HCT116 (cell line): ENCODE measurements at regions not wholly inside any gene's neighbourhood (a gene's known extent, or its start where the extent isn't known, plus 50 kb on each side); places are given as distances from the start of the nearest gene placed in this dataset.

Experiments used
- ATAC-seq: fragments of 200-7000 bp; cut with Tn5 transposase; 2 replicates; pipeline ENCODE4 v1.9.1; 2020; ENCODE audit warnings: mild to moderate bottlenecking, moderate library complexity
- BruUV-seq: library from RNA; stranded (reverse); fragments of 400-500 nt; replicated peaks from 2 replicates; lab custom pipeline; 2021; lab: Mats Ljungman, UMichigan
- CTCF ChIA-PET: fragments of 300-600 bp; sonication (Branson Sonifier 250); formaldehyde crosslinking; loops from one replicate; lab custom pipeline; 2021; ENCODE audit warnings: antibody characterized with exemption; lab: Charles Lee
- POLR2A ChIA-PET: fragments of 300-600, 350-600 bp; sonication (Branson Sonifier 250); formaldehyde crosslinking; loops from one replicate; lab custom pipeline; 2021; ENCODE audit warnings: antibody characterized with exemption; lab: Charles Lee
- RAD21 ChIA-PET, 2 experiments: fragments of 300-600 bp; sonication (Branson Sonifier 250); formaldehyde crosslinking; loops; one replicate each; lab custom pipeline; 2023; ENCODE audit warnings: low total read pairs in 2 of 2; ENCODE audit not compliant: uncharacterized antibody in 2 of 2, unreplicated experiment in 2 of 2, low non-redundant PET in 1 of 2; lab: Charles Lee
- DNase-seq: peaks from one replicate; pipeline ENCODE4 v3.0.0-alpha.2; 2010; ENCODE audit warnings: low read depth, low spot score
- H2AFZ ChIP-seq: fragments of 200-600 bp; shearing (Covaris generic), sonication (generic); 2 replicates; pipeline ENCODE4 v1.6.1; 2017; ENCODE audit warnings: low read depth, mixed run types, mixed read lengths, antibody characterized with exemption, low read length; ENCODE audit not compliant: poor library complexity, severe bottlenecking
- H3K27ac ChIP-seq: 2 replicates; pipeline ENCODE4 v1.5.1; 2012; ENCODE audit warnings: low read depth, low read length
- H3K27me3 ChIP-seq: fragments of 200-600 bp; sonication (generic); 2 replicates; pipeline ENCODE4 v1.6.1; 2016; ENCODE audit warnings: mixed run types, low read length, mixed read lengths; ENCODE audit not compliant: insufficient read depth
- H3K36me3 ChIP-seq, 2 experiments: fragments of 200-500 bp in 1 of 2; fragments of 200-600 bp in 1 of 2; sonication (Bioruptor generic) in 1 of 2; sonication (generic) in 1 of 2; 2 replicates each; pipeline versions ENCODE4 v1.5.1 to v1.6.1; 2014 to 2016; ENCODE audit warnings: low read length in 2 of 2, inconsistent platforms in 1 of 2, mixed read lengths in 1 of 2, mixed run types in 1 of 2; ENCODE audit not compliant: insufficient read depth in 2 of 2, control insufficient read depth in 1 of 2
- H3K4me1 ChIP-seq, 2 experiments: fragments of 200-600 bp in 1 of 2; sonication (generic) in 1 of 2; 2 replicates each; pipeline versions ENCODE4 v1.5.1 to v1.6.1; 2012 to 2017; ENCODE audit warnings: low read length in 2 of 2, inconsistent platforms in 1 of 2, mild to moderate bottlenecking in 1 of 2, mixed read lengths in 1 of 2, mixed run types in 1 of 2, moderate library complexity in 1 of 2; ENCODE audit not compliant: insufficient read depth in 2 of 2, control insufficient read depth in 1 of 2
- H3K4me2 ChIP-seq: fragments of 200-600 bp; sonication (generic); 2 replicates; pipeline ENCODE4 v1.6.1; 2017; ENCODE audit warnings: mixed run types, low read length, mixed read lengths
- H3K4me3 ChIP-seq, 2 experiments: fragments of 200-600 bp in 1 of 2; sonication (generic) in 1 of 2; replicated peaks in 1 of 2; 2 replicates each; pipeline ENCODE4 v1.5.1; 2011 to 2016; ENCODE audit warnings: low read length in 2 of 2, control low read depth in 1 of 2, low read depth in 1 of 2, mild to moderate bottlenecking in 1 of 2, mixed read lengths in 1 of 2, mixed run types in 1 of 2
- H3K79me2 ChIP-seq: fragments of 200-600 bp; sonication (generic); 2 replicates; pipeline ENCODE4 v1.6.1; 2017; ENCODE audit warnings: mild to moderate bottlenecking, mixed run types, low read length, moderate library complexity, mixed read lengths; ENCODE audit not compliant: insufficient read depth
- H3K9ac ChIP-seq: fragments of 200-600 bp; sonication (generic); 2 replicates; pipeline ENCODE4 v1.6.1; 2016; ENCODE audit warnings: low read length, mixed read lengths
- H3K9me2 ChIP-seq: fragments of 200-600 bp; sonication (generic), shearing (Covaris generic); 2 replicates; pipeline ENCODE4 v1.6.1; 2017; ENCODE audit warnings: mixed run types, mild to moderate bottlenecking, moderate library complexity; ENCODE audit not compliant: insufficient read depth
- H3K9me3 ChIP-seq, 2 experiments: fragments of 200-500 bp in 1 of 2; fragments of 200-600 bp in 1 of 2; sonication (Bioruptor generic) in 1 of 2; sonication (generic) in 1 of 2; 2 replicates each; pipeline ENCODE4 v1.6.1; 2014 to 2017; ENCODE audit warnings: low read length in 2 of 2, mixed read lengths in 2 of 2, inconsistent platforms in 1 of 2, low read depth in 1 of 2, mild to moderate bottlenecking in 1 of 2, mixed run types in 1 of 2, moderate library complexity in 1 of 2; ENCODE audit not compliant: control insufficient read depth in 1 of 2, insufficient read depth in 1 of 2
- H4K20me1 ChIP-seq: fragments of 200-600 bp; sonication (generic), shearing (Covaris generic); 2 replicates; pipeline ENCODE4 v1.6.1; 2017; ENCODE audit warnings: mixed run types, mild to moderate bottlenecking, moderate library complexity; ENCODE audit not compliant: insufficient read depth
- ATF3 ChIP-seq: IDR thresholded peaks from 2 replicates; pipeline ENCODE4 v1.6.1; 2012
- CBX3 ChIP-seq: IDR thresholded peaks from 2 replicates; pipeline ENCODE4 v1.6.1; 2012; ENCODE audit warnings: low read depth
- CEBPB ChIP-seq: IDR thresholded peaks from 2 replicates; pipeline ENCODE4 v1.6.1; 2012; ENCODE audit warnings: low read depth
- CTCF ChIP-seq, 3 experiments: fragments of 200-600 bp in 1 of 3; sonication (generic) in 1 of 3; IDR thresholded peaks in 2 of 3; conservative IDR thresholded peaks in 1 of 3; 2 replicates each; pipeline ENCODE4 v1.5.1; 2012 to 2017; ENCODE audit warnings: low read depth in 2 of 3, low read length in 2 of 3, antibody characterized with exemption in 1 of 3, borderline replicate concordance in 1 of 3, control low read depth in 1 of 3, mild to moderate bottlenecking in 1 of 3, mixed read lengths in 1 of 3, mixed run types in 1 of 3, moderate library complexity in 1 of 3; ENCODE audit not compliant: insufficient read depth in 1 of 3
- EGR1 ChIP-seq: IDR thresholded peaks from 2 replicates; pipeline ENCODE4 v1.6.1; 2012; ENCODE audit warnings: low read depth
- ELF1 ChIP-seq: IDR thresholded peaks from 2 replicates; pipeline ENCODE4 v1.6.1; 2012; ENCODE audit warnings: low read depth, borderline replicate concordance
- EZH2phosphoT487 ChIP-seq: fragments of 200-600 bp; IDR thresholded peaks from 2 replicates; pipeline ENCODE4 v1.6.1; 2018; ENCODE audit warnings: antibody characterized with exemption, borderline replicate concordance
- FOSL1 ChIP-seq: IDR thresholded peaks from 2 replicates; pipeline ENCODE4 v1.6.1; 2012; ENCODE audit warnings: low read depth
- POLR2A ChIP-seq: IDR thresholded peaks from 2 replicates; pipeline ENCODE4 v1.7.0; 2011; ENCODE audit warnings: borderline replicate concordance; ENCODE audit not compliant: insufficient read depth, insufficient read length; ENCODE audit errors: extremely low read depth
- POLR2AphosphoS5 ChIP-seq: IDR thresholded peaks from 2 replicates; pipeline ENCODE4 v1.6.1; 2011; ENCODE audit warnings: mild to moderate bottlenecking, low read depth, low read length, moderate library complexity
- SIN3A ChIP-seq: IDR thresholded peaks from 2 replicates; pipeline ENCODE4 v1.6.1; 2012; ENCODE audit warnings: low read depth
- SP1 ChIP-seq: IDR thresholded peaks from 2 replicates; pipeline ENCODE4 v1.6.1; 2012; ENCODE audit warnings: low read depth
- SRF ChIP-seq: IDR thresholded peaks from 2 replicates; pipeline ENCODE4 v1.6.1; 2012; ENCODE audit warnings: low read depth
- TCF7L2 ChIP-seq: IDR thresholded peaks from 2 replicates; pipeline ENCODE4 v1.7.0; 2011; ENCODE audit warnings: borderline replicate concordance, inconsistent platforms; ENCODE audit not compliant: insufficient read depth, insufficient read length; ENCODE audit errors: extremely low read depth
- ZBTB33 ChIP-seq: IDR thresholded peaks from 2 replicates; pipeline ENCODE4 v1.6.1; 2011; ENCODE audit warnings: mild to moderate bottlenecking, low read length, moderate library complexity; ENCODE audit not compliant: insufficient replicate concordance; ENCODE audit errors: extremely low read depth
- intact Hi-C: fragments of 100-400 bp; cut with micrococcal nuclease; formaldehyde crosslinking; loops from 2 replicates; pipeline ENCODE4 v1.10.0; 2022

- TF ChIP-seq ZBTB33 (no peak), ELF1 (no peak), EZH2phosphoT487 (no peak)
These were observed 355.9 kb upstream of the SEL1L start (continued) for GRCh38 chr14:81889529-81889928.

- no peak overlapping the region for H3K9ac ChIP-seq
- no peaks in the 10 kb centered on the region for H3K9me2 ChIP-seq
- ATAC-seq = no peak
- no TSS peak for BruUV-seq
- ChIA-PET POLR2A (no interaction called here), RAD21 (no interaction called here), CTCF (no interaction called here)
- no peak for DNase-seq
- H3K4me2 ChIP-seq = no peak overlapping the region
- no peak overlapping the region for H2AFZ ChIP-seq
- no peaks in the 10 kb centered on the region for H3K79me2 ChIP-seq
- H3K4me3 ChIP-seq = no peak overlapping the region
- H3K27me3 ChIP-seq = no peaks in the 10 kb centered on the region
- intact Hi-C loops = no loop called here
- H4K20me1 ChIP-seq = no peaks in the 10 kb centered on the region
- no peaks in the 10 kb centered on the region for H3K36me3 ChIP-seq
- peaks cover 0 to 13% of the 10 kb centered on the region in 2 experiments; a peak in 2 of 4 replicates for H3K9me3 ChIP-seq
- no peak for TF ChIP-seq POLR2A
- no peak overlapping the region for H3K27ac ChIP-seq
- H3K4me1 ChIP-seq = no peaks in the 10 kb centered on the region
These were observed 356.4 kb upstream of the SEL1L start for GRCh38 chr14:81890020-81890419.

GRCh38 chr14:81903477-81903876 is 369.8 kb upstream of the SEL1L start:
- ChIA-PET POLR2A (no interaction called here), RAD21 (no interaction called here), CTCF (no interaction called here)
- Histone ChIP-seq H2AFZ (no peak overlapping the region), H3K9me3 (peaks cover 7 to 22% of the 10 kb centered on the region in 2 experiments; a peak in 2 of 4 replicates), H3K27me3 (no peaks in the 10 kb centered on the region), H3K9ac (no peak overlapping the region), H3K36me3 (no peaks in the 10 kb centered on the region), H3K4me1 (no peaks in the 10 kb centered on the region), H3K27ac (no peak overlapping the region), H3K79me2 (no peaks in the 10 kb centered on the region), H4K20me1 (no peaks in the 10 kb centered on the region), H3K4me2 (no peak overlapping the region), H3K4me3 (no peak overlapping the region), H3K9me2 (no peaks in the 10 kb centered on the region)
- BruUV-seq = no TSS peak
- intact Hi-C loops = no loop called here
- no peak for ATAC-seq
- no peak for DNase-seq
- TF ChIP-seq CBX3 (no peak), TCF7L2 (no peak), ATF3 (no peak), SP1 (no peak), POLR2AphosphoS5 (no peak), EGR1 (no peak), CTCF (IDR thresholded peaks at IDR 0.05 in 2 of 3, conservative IDR thresholded peaks at IDR 0.05 in 1 of 3; ENCODE audit: borderline replicate concordance in 1 of 3, insufficient read depth in 1 of 3, low read depth in 2 of 3, low read length in 2 of 3) (no peak), CEBPB (no peak), SRF (no peak), FOSL1 (no peak), SIN3A (no peak)
